ENCODE measurements at regions not wholly inside any gene's neighbourhood (a gene's known extent, or its start where the extent isn't known, plus 50 kb on each side); places are given as distances from the start of the nearest gene placed in this dataset.
"Not testable (repeated sequence)": the region's sequence is repeated elsewhere in the genome, so short reads cannot be mapped to it uniquely, and the experiment has no call there.

GRCh38 chr1:149202283-149202682 lies 98.9 kb upstream of the NBPF9 start:
- not testable (repeated sequence) for TF ChIP-seq CTCF (IDR thresholded peaks at IDR 0.05; ENCODE audit: low read length); EZH2 (IDR thresholded peaks at IDR 0.05; ENCODE audit: borderline replicate concordance, low read length)
